ENCODE measurements at regions not wholly inside any gene's neighbourhood (a gene's known extent, or its start where the extent isn't known, plus 50 kb on each side); places are given as distances from the start of the nearest gene placed in this dataset.

- no peak overlapping the region for H3K4me3 ChIP-seq (ENCODE audit: low read depth, low read length)
- in situ Hi-C loops (cut with HindIII; ENCODE audit: low pct_ligation_motif_present, low sequenced_read_pairs): no loop called here
- H3K27me3 ChIP-seq (replicated peaks): no peaks in the 10 kb centered on the region
- no peak for DNase-seq
- H3K36me3 ChIP-seq (replicated peaks): no peaks in the 10 kb centered on the region
- no peak for TF ChIP-seq CTCF (IDR thresholded peaks at IDR 0.05; ENCODE audit: low read depth, low read length, missing control alignments)
- no peak overlapping the region for H3K27ac ChIP-seq
These were observed 791.0 kb upstream of the RAB6C start for GRCh38 chr2:129188451-129188850.

GRCh38 chr2:129189617-129190319 lies 789.7 kb upstream of the RAB6C start:
- in situ Hi-C loops (cut with HindIII; ENCODE audit: low pct_ligation_motif_present, low sequenced_read_pairs): no loop called here
- no peak for DNase-seq
- Histone ChIP-seq H3K36me3 (replicated peaks) (no peaks in the 10 kb centered on the region), H3K4me3 (ENCODE audit: low read depth, low read length) (no peak overlapping the region), H3K27ac (no peak overlapping the region), H3K27me3 (replicated peaks) (no peaks in the 10 kb centered on the region)
- no peak for TF ChIP-seq CTCF (IDR thresholded peaks at IDR 0.05; ENCODE audit: low read depth, low read length, missing control alignments)

GRCh38 chr2:129190494-129190893 lies 789.0 kb upstream of the RAB6C start:
- DNase-seq: no peak
- Histone ChIP-seq H3K27me3 (replicated peaks) (no peaks in the 10 kb centered on the region), H3K4me3 (ENCODE audit: low read depth, low read length) (no peak overlapping the region), H3K36me3 (replicated peaks) (no peaks in the 10 kb centered on the region), H3K27ac (no peak overlapping the region)
- in situ Hi-C loops (cut with HindIII; ENCODE audit: low pct_ligation_motif_present, low sequenced_read_pairs): no loop called here
- TF ChIP-seq CTCF (IDR thresholded peaks at IDR 0.05; ENCODE audit: low read depth, low read length, missing control alignments): no peak

GRCh38 chr2:129191530-129191929 lies 787.9 kb upstream of the RAB6C start:
- H3K27me3 ChIP-seq (replicated peaks): no peaks in the 10 kb centered on the region
- no peak overlapping the region for H3K27ac ChIP-seq
- DNase-seq: no peak
- no peaks in the 10 kb centered on the region for H3K36me3 ChIP-seq (replicated peaks)
- no peak overlapping the region for H3K4me3 ChIP-seq (ENCODE audit: low read depth, low read length)
- TF ChIP-seq CTCF (IDR thresholded peaks at IDR 0.05; ENCODE audit: low read depth, low read length, missing control alignments): no peak
- in situ Hi-C loops (cut with HindIII; ENCODE audit: low pct_ligation_motif_present, low sequenced_read_pairs): no loop called here

GRCh38 chr2:129192117-129192516 lies 787.3 kb upstream of the RAB6C start:
- DNase-seq: no peak
- no peak for TF ChIP-seq CTCF (IDR thresholded peaks at IDR 0.05; ENCODE audit: low read depth, low read length, missing control alignments)
- Histone ChIP-seq H3K36me3 (replicated peaks) (no peaks in the 10 kb centered on the region), H3K4me3 (ENCODE audit: low read depth, low read length) (no peak overlapping the region), H3K27me3 (replicated peaks) (no peaks in the 10 kb centered on the region), H3K27ac (no peak overlapping the region)
- in situ Hi-C loops (cut with HindIII; ENCODE audit: low pct_ligation_motif_present, low sequenced_read_pairs): no loop called here

GRCh38 chr2:129192841-129193253 lies 786.6 kb upstream of the RAB6C start:
- no peak overlapping the region for H3K27ac ChIP-seq

More at GRCh38 chr2:129192841-129193253, 786.6 kb upstream of the RAB6C start:
- in situ Hi-C loops (cut with HindIII; ENCODE audit: low pct_ligation_motif_present, low sequenced_read_pairs): no loop called here
- DNase-seq: no peak
- Histone ChIP-seq H3K27me3 (replicated peaks) (no peaks in the 10 kb centered on the region), H3K36me3 (replicated peaks) (no peaks in the 10 kb centered on the region), H3K4me3 (ENCODE audit: low read depth, low read length) (no peak overlapping the region)
- TF ChIP-seq CTCF (IDR thresholded peaks at IDR 0.05; ENCODE audit: low read depth, low read length, missing control alignments): no peak

All from brain microvascular endothelial cell (primary cell).